Gastrocnemius medialis (tissue), 4 donors: ENCODE measurements at regions not wholly inside any gene's neighbourhood (a gene's known extent, or its start where the extent isn't known, plus 50 kb on each side); places are given as distances from the start of the nearest gene placed in this dataset.

Experiments used
- ATAC-seq, 2 donors: fragments of 150-250 bp; one replicate each; pipeline ENCODE4 v1.9.1; 2016
- DNase-seq, 2 donors: peaks; one replicate each; pipeline ENCODE4 v3.0.0-alpha.2; 2019
- H3K27ac ChIP-seq, 4 donors: fragments of 200-600 bp; sonication (generic); 1 replicate in 1 of 4; 2 replicates in 3 of 4; pipeline ENCODE4 v1.5.1; 2016 to 2018; ENCODE audit warnings: mild to moderate bottlenecking in 2 of 4, moderate library complexity in 1 of 4
- H3K27me3 ChIP-seq, 3 donors: fragments of 200-600 bp; sonication (generic) in 2 of 3; 1 replicate in 1 of 3; 2 replicates in 2 of 3; pipeline versions ENCODE4 v1.5.1 to v1.6.0; 2016 to 2019; ENCODE audit warnings: mild to moderate bottlenecking in 1 of 3, moderate library complexity in 1 of 3
- H3K36me3 ChIP-seq, 2 donors: fragments of 200-600 bp; sonication (generic) in 1 of 2; one replicate each; pipeline ENCODE4 v1.5.1; 2017 to 2018
- H3K4me1 ChIP-seq, 2 donors: fragments of 200-600 bp; sonication (generic) in 1 of 2; one replicate each; pipeline ENCODE4 v1.5.1; 2016 to 2017; ENCODE audit warnings: mild to moderate bottlenecking in 2 of 2
- H3K4me3 ChIP-seq, 4 donors: fragments of 200-600 bp; sonication (generic) in 3 of 4; 1 replicate in 1 of 4; 2 replicates in 3 of 4; pipeline ENCODE4 v1.5.1; 2016 to 2019; ENCODE audit warnings: mild to moderate bottlenecking in 2 of 4
- H3K9me3 ChIP-seq, 3 donors: fragments of 200-600 bp; sonication (generic) in 2 of 3; 1 replicate in 1 of 3; 2 replicates in 2 of 3; pipeline ENCODE4 v1.5.1; 2016 to 2019
- POLR2A ChIP-seq, 2 donors: fragments of 450-650 bp; IDR thresholded peaks; one replicate each; pipeline ENCODE4 v1.6.1; 2017; ENCODE audit warnings: antibody characterized with exemption in 2 of 2, mild to moderate bottlenecking in 2 of 2, moderate library complexity in 2 of 2
- in situ Hi-C, 4 donors: fragments of 200-750 bp; cut with MboI; loops; one replicate each; pipeline versions ENCODE4 v1.15.0 to v1.8.0; 2017; ENCODE audit warnings: low sequenced_read_pairs in 4 of 4
- intact Hi-C: fragments of 100-400 bp; cut with DNase I; formaldehyde crosslinking; loops from one replicate; pipeline ENCODE4 v1.15.1; 2023; ENCODE audit warnings: low total_unique reads
- TF ChIP-seq, protein P1 (sequence below), 5 experiments: fragments of 450-650 bp in 3 of 5; fragments of 200-600 bp in 2 of 5; sonication (generic) in 2 of 5; IDR thresholded peaks in 4 of 5; conservative IDR thresholded peaks in 1 of 5; 1 replicate in 4 of 5; 2 replicates in 1 of 5; pipeline ENCODE4 v1.5.1; 2016 to 2019; ENCODE audit warnings: antibody characterized with exemption in 5 of 5, mild to moderate bottlenecking in 3 of 5, moderate library complexity in 3 of 5

DNA sequence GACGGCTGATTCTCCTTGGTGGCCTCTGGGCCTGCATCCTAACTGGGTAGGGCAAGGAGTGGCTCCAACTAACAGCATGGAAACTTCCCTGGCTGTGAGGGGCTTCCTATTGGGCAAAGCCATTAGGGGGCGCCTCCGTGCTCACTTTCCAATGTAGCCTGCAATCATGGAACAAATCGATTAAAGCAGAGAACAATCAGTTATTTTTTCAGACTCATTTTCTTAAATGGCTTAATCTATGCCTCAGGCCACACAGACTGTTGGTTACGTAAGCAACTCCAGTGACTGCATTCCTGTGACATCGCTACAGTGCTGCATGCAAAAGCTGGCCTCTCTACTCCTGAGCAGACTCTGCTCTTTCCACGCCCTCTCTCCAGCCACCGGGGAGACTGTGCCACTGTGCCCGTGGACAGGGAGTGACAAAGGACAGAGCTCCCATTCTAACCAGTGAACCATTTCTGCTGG lies 278.9 kb downstream of the KLF13 start:
- Histone ChIP-seq H3K27ac (no peak overlapping the region), H3K4me3 (no peak overlapping the region), H3K9me3 (no peaks in the 10 kb centered on the region), H3K36me3 (no peaks in the 10 kb centered on the region), H3K27me3 (no peaks in the 10 kb centered on the region), H3K4me1 (no peaks in the 10 kb centered on the region)
- in situ Hi-C loops (no loop called here), intact Hi-C loops (no loop called here)
- ATAC-seq, result no peak
- TF ChIP-seq, protein P1, sequence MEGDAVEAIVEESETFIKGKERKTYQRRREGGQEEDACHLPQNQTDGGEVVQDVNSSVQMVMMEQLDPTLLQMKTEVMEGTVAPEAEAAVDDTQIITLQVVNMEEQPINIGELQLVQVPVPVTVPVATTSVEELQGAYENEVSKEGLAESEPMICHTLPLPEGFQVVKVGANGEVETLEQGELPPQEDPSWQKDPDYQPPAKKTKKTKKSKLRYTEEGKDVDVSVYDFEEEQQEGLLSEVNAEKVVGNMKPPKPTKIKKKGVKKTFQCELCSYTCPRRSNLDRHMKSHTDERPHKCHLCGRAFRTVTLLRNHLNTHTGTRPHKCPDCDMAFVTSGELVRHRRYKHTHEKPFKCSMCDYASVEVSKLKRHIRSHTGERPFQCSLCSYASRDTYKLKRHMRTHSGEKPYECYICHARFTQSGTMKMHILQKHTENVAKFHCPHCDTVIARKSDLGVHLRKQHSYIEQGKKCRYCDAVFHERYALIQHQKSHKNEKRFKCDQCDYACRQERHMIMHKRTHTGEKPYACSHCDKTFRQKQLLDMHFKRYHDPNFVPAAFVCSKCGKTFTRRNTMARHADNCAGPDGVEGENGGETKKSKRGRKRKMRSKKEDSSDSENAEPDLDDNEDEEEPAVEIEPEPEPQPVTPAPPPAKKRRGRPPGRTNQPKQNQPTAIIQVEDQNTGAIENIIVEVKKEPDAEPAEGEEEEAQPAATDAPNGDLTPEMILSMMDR (IDR thresholded peaks at IDR 0.05 in 4 of 5, conservative IDR thresholded peaks at IDR 0.05 in 1 of 5), result no peak
- TF ChIP-seq POLR2A (IDR thresholded peaks at IDR 0.05), result no peak
- DNase-seq, result no peak

GRCh38 chr15:31606194-31606669 lies 279.6 kb downstream of the KLF13 start:
- intact Hi-C loops, result no loop called here
- TF ChIP-seq POLR2A (IDR thresholded peaks at IDR 0.05), result no peak
- TF ChIP-seq, protein P1 (IDR thresholded peaks at IDR 0.05 in 4 of 5, conservative IDR thresholded peaks at IDR 0.05 in 1 of 5), result no peak
- DNase-seq, result no peak

GRCh38 chr15:31606931-31607497 lies 280.4 kb downstream of the KLF13 start:
- no peak overlapping the region for H3K4me3 ChIP-seq
- H3K36me3 ChIP-seq, result no peaks in the 10 kb centered on the region
- ATAC-seq (no peak), DNase-seq (no peak)
- TF ChIP-seq, protein P1 (IDR thresholded peaks at IDR 0.05 in 4 of 5, conservative IDR thresholded peaks at IDR 0.05 in 1 of 5), result no peak
- TF ChIP-seq POLR2A (IDR thresholded peaks at IDR 0.05), result no peak
- H3K9me3 ChIP-seq, result peaks cover 0 to 3% (median 0%) of the 10 kb centered on the region in 3 donors
- no peaks in the 10 kb centered on the region for H3K27me3 ChIP-seq
- H3K27ac ChIP-seq, result no peak overlapping the region
- in situ Hi-C loops, result no loop called here
- H3K4me1 ChIP-seq, result no peaks in the 10 kb centered on the region
- intact Hi-C loops, result no loop called here

More at GRCh38 chr15:31606194-31606669, 279.6 kb downstream of the KLF13 start:
- no peak overlapping the region for H3K4me3 ChIP-seq
- no peaks in the 10 kb centered on the region for H3K27me3 ChIP-seq
- in situ Hi-C loops, result no loop called here
- H3K9me3 ChIP-seq, result no peaks in the 10 kb centered on the region
- H3K36me3 ChIP-seq, result no peaks in the 10 kb centered on the region
- no peaks in the 10 kb centered on the region for H3K4me1 ChIP-seq
- no peak for ATAC-seq
- no peak overlapping the region for H3K27ac ChIP-seq

- in situ Hi-C loops, result no loop called here
- Histone ChIP-seq H3K4me3 (no peak overlapping the region), H3K36me3 (no peaks in the 10 kb centered on the region), H3K27me3 (no peaks in the 10 kb centered on the region), H3K27ac (no peak overlapping the region), H3K9me3 (peaks cover 0 to 8% (median 0%) of the 10 kb centered on the region in 3 donors), H3K4me1 (no peaks in the 10 kb centered on the region)
- TF ChIP-seq POLR2A (IDR thresholded peaks at IDR 0.05), result no peak
- intact Hi-C loops, result no loop called here
- ATAC-seq (no peak), DNase-seq (no peak)
Observed at GRCh38 chr15:31607656-31608055, 281.0 kb downstream of the KLF13 start.

- Histone ChIP-seq H3K27ac (no peak overlapping the region), H3K27me3 (no peaks in the 10 kb centered on the region), H3K4me1 (no peaks in the 10 kb centered on the region), H3K36me3 (no peaks in the 10 kb centered on the region), H3K4me3 (no peak overlapping the region), H3K9me3 (peaks cover 0 to 8% (median 0%) of the 10 kb centered on the region in 3 donors)
- ATAC-seq (no peak), DNase-seq (no peak)
- intact Hi-C loops (no loop called here), in situ Hi-C loops (no loop called here)
- TF ChIP-seq POLR2A (IDR thresholded peaks at IDR 0.05), result no peak
Observed at GRCh38 chr15:31609258-31609681, 282.6 kb downstream of the KLF13 start.
